ENCODE measurements at regions not wholly inside any gene's neighbourhood (a gene's known extent, or its start where the extent isn't known, plus 50 kb on each side); places are given as distances from the start of the nearest gene placed in this dataset.

- no peak for DNase-seq (ENCODE audit: extremely low spot score)
- Histone ChIP-seq H3K27me3 (no peaks in the 10 kb centered on the region), H3K9me3 (no peaks in the 10 kb centered on the region), H3K4me3 (no peak overlapping the region), H3K36me3 (no peaks in the 10 kb centered on the region), H3K27ac (replicated peaks in 1 of 4) (no peak overlapping the region), H3K4me1 (no peaks in the 10 kb centered on the region)
- intact Hi-C loops (cut with DNase I), result no loop called here
- WGBS, result 59% methylated on average over 2 of the region's 2 CpGs
- TF ChIP-seq POLR2A (IDR thresholded peaks at IDR 0.05; ENCODE audit: low read depth) (no peak), CTCF (IDR thresholded peaks at IDR 0.05) (no peak), POLR2AphosphoS5 (IDR thresholded peaks at IDR 0.05) (no peak), EP300 (IDR thresholded peaks at IDR 0.05) (no peak)
Observed at GRCh38 chr2:167692936-167693335, 554.5 kb downstream of the STK39 start.

DNA sequence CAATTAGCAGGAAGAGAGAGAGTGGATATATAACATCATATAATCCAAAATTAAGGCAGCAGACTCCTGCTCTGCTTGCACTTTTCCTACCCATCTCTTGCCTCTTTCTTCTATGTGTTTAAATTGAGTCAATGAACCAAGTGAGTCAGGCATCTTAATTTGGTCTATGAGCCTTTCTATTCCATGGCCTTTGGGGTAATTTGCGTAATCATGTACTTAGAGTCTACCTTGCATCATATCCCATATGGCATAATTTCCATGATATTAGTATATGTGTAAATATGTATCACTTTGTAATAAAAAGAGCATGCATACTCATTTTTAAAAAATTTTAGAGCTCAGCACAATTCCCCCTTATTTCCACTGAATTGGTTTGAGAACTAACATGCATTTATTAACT is 555.2 kb downstream of the STK39 start:
- no peaks in the 10 kb centered on the region for H3K27me3 ChIP-seq
- 96% methylated on average over 1 of the region's 1 CpG for WGBS
- intact Hi-C loops (cut with DNase I), result no loop called here
- no peak overlapping the region for H3K4me3 ChIP-seq
- H3K27ac ChIP-seq (replicated peaks in 1 of 4), result no peak overlapping the region
- no peak for DNase-seq (ENCODE audit: extremely low spot score)
- no peaks in the 10 kb centered on the region for H3K4me1 ChIP-seq
- H3K9me3 ChIP-seq, result no peaks in the 10 kb centered on the region
- TF ChIP-seq POLR2AphosphoS5 (IDR thresholded peaks at IDR 0.05) (no peak), EP300 (IDR thresholded peaks at IDR 0.05) (no peak), CTCF (IDR thresholded peaks at IDR 0.05) (no peak), POLR2A (IDR thresholded peaks at IDR 0.05; ENCODE audit: low read depth) (no peak)
- H3K36me3 ChIP-seq, result no peaks in the 10 kb centered on the region

- Histone ChIP-seq H3K4me1 (no peaks in the 10 kb centered on the region), H3K27me3 (no peaks in the 10 kb centered on the region), H3K27ac (replicated peaks in 1 of 4) (no peak overlapping the region), H3K4me3 (no peak overlapping the region), H3K9me3 (no peaks in the 10 kb centered on the region), H3K36me3 (no peaks in the 10 kb centered on the region)
- 85% methylated on average over 2 of the region's 2 CpGs for WGBS
- no peak for DNase-seq (ENCODE audit: extremely low spot score)
- no peak for TF ChIP-seq POLR2A (IDR thresholded peaks at IDR 0.05; ENCODE audit: low read depth)
- no peak for TF ChIP-seq CTCF (IDR thresholded peaks at IDR 0.05)
- no peak for TF ChIP-seq EP300 (IDR thresholded peaks at IDR 0.05)
- TF ChIP-seq POLR2AphosphoS5 (IDR thresholded peaks at IDR 0.05), result no peak
- intact Hi-C loops (cut with DNase I), result no loop called here
Observed at GRCh38 chr2:167689444-167689843, 558.0 kb downstream of the STK39 start.

- no peak for TF ChIP-seq CTCF (IDR thresholded peaks at IDR 0.05)
- Histone ChIP-seq H3K4me1 (no peaks in the 10 kb centered on the region), H3K4me3 (no peak overlapping the region), H3K36me3 (no peaks in the 10 kb centered on the region), H3K27me3 (no peaks in the 10 kb centered on the region), H3K27ac (replicated peaks in 1 of 4) (no peak overlapping the region), H3K9me3 (no peaks in the 10 kb centered on the region)
- no peak for DNase-seq (ENCODE audit: extremely low spot score)
- intact Hi-C loops (cut with DNase I), result no loop called here
- 80% methylated on average over 7 of the region's 7 CpGs for WGBS
Observed at GRCh38 chr2:167686691-167687090, 560.7 kb downstream of the STK39 start.

DNA sequence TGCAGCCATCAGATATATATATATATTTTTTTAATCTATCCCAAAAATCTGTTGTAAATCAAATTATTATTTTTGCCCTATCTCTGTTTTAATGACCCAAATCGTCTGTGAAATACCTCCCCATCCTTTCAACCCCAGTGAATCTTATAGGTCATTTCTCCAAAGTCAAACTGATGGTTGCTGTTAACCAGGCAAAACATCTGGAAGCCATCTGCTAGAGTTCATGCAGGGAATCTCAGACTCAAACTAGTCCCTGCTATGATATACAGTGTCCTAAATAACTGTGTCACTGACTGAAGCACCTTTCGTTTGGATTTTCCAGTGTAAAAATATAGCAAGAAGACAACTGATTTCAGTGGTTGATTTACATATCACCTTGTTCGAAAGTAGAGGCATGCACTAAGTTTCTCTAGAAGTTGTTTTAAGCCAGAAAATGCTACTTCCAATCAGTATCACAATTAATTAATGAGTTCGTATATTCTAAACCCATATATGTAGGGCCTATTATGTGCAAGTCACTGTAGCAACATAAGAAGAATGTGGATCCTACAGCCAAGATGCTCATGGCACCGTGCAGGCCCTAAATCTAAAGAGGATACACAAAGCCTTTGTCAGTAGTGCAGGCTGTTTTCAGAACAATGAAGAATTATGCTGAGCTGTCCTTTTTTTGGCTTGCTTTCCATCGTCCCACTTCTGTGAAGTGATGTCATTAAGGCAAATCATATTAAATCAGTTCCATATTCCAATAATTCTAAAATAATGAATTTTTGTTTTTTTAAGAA is 566.0 kb downstream of the STK39 start:
- no peaks in the 10 kb centered on the region for H3K36me3 ChIP-seq
- no peaks in the 10 kb centered on the region for H3K4me1 ChIP-seq
- intact Hi-C loops (cut with DNase I), result no loop called here
- H3K27ac ChIP-seq (replicated peaks in 1 of 4), result no peak overlapping the region
- H3K27me3 ChIP-seq, result no peaks in the 10 kb centered on the region
- TF ChIP-seq EP300 (IDR thresholded peaks at IDR 0.05), result no peak
- TF ChIP-seq POLR2AphosphoS5 (IDR thresholded peaks at IDR 0.05), result no peak
- TF ChIP-seq POLR2A (IDR thresholded peaks at IDR 0.05; ENCODE audit: low read depth), result no peak
- TF ChIP-seq CTCF (IDR thresholded peaks at IDR 0.05), result no peak
- no peaks in the 10 kb centered on the region for H3K9me3 ChIP-seq
- 54% methylated on average over 6 of the region's 6 CpGs for WGBS
- H3K4me3 ChIP-seq, result no peak overlapping the region
- no peak for DNase-seq (ENCODE audit: extremely low spot score)

All from esophagus muscularis mucosa (tissue), 4 donors.